ENCODE measurements at regions not wholly inside any gene's neighbourhood (a gene's known extent, or its start where the extent isn't known, plus 50 kb on each side); places are given as distances from the start of the nearest gene placed in this dataset.

DNA sequence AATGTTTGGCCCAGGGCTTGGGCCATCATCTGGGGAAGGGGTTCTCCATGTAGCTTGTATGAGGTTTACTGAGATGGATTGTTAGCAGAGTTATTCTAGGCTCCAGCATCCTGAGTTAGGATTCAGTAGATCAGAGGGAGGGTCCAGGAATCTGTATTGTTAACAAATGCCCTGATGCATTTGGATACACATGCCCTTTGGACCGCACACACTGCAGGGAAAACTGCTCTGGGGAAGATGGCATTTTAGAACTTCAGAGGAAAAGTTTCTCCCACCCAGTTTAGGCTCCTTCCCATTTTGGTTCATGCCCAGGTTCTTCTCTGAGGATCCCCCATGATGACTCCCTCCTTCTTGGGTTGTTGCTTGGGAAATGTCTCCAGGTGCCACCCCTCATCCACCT is 193.3 kb downstream of the KTN1 start:
- Histone ChIP-seq H3K27me3 (ENCODE audit: control insufficient read depth in 4 of 4, insufficient read depth in 4 of 4, low read length in 3 of 4) (no peaks in the 10 kb centered on the region), H3K27ac (ENCODE audit: low read depth in 1 of 2, low read length in 2 of 2) (no peak overlapping the region), H3K9me3 (ENCODE audit: control insufficient read depth in 4 of 4, low read length in 3 of 4) (no peaks in the 10 kb centered on the region), H3K9ac (ENCODE audit: low read depth in 1 of 2, low read length in 2 of 2) (no peak overlapping the region), H3K4me3 (ENCODE audit: low read depth in 1 of 3, low read length in 3 of 3) (no peak overlapping the region), H3K36me3 (ENCODE audit: control insufficient read depth in 4 of 4, insufficient read depth in 3 of 4, low read depth in 1 of 4, low read length in 3 of 4) (no peaks in the 10 kb centered on the region), H3K4me1 (ENCODE audit: control insufficient read depth in 4 of 4, insufficient read depth in 4 of 4, low read length in 3 of 4) (no peaks in the 10 kb centered on the region)
- TF ChIP-seq HNF4A (conservative IDR thresholded peaks at IDR 0.05) (peak in 1 of 2 donors; percentile 6), EGR1 (IDR thresholded peaks at IDR 0.05; ENCODE audit: low read depth in 2 of 2) (no peak)
- DNase-seq (ENCODE audit: low spot score): no peak
- WGBS: 54% methylated on average over 1 of the region's 1 CpG

GRCh38 chr14:55773984-55774545 is 194.1 kb downstream of the KTN1 start:
- no peaks in the 10 kb centered on the region for H3K27me3 ChIP-seq (ENCODE audit: control insufficient read depth in 4 of 4, insufficient read depth in 4 of 4, low read length in 3 of 4)
- no peaks in the 10 kb centered on the region for H3K4me1 ChIP-seq (ENCODE audit: control insufficient read depth in 4 of 4, insufficient read depth in 4 of 4, low read length in 3 of 4)
- H3K36me3 ChIP-seq (ENCODE audit: control insufficient read depth in 4 of 4, insufficient read depth in 3 of 4, low read depth in 1 of 4, low read length in 3 of 4): no peaks in the 10 kb centered on the region
- no peak overlapping the region for H3K4me3 ChIP-seq (ENCODE audit: low read depth in 1 of 3, low read length in 3 of 3)
- 48% methylated on average over 1 of the region's 1 CpG for WGBS
- no peaks in the 10 kb centered on the region for H3K9me3 ChIP-seq (ENCODE audit: control insufficient read depth in 4 of 4, low read length in 3 of 4)
- no peak for DNase-seq (ENCODE audit: low spot score)
- H3K27ac ChIP-seq (ENCODE audit: low read depth in 1 of 2, low read length in 2 of 2): no peak overlapping the region
- TF ChIP-seq HNF4A (conservative IDR thresholded peaks at IDR 0.05) (peak; percentile 41 to 48), RXRA (IDR thresholded peaks at IDR 0.05) (peak in 1 of 2 donors; percentile 31), JUND (IDR thresholded peaks at IDR 0.05) (peak in 1 of 2 donors; percentile 13), EGR1 (IDR thresholded peaks at IDR 0.05; ENCODE audit: low read depth in 2 of 2) (no peak)
- H3K9ac ChIP-seq (ENCODE audit: low read depth in 1 of 2, low read length in 2 of 2): no peak overlapping the region

DNA sequence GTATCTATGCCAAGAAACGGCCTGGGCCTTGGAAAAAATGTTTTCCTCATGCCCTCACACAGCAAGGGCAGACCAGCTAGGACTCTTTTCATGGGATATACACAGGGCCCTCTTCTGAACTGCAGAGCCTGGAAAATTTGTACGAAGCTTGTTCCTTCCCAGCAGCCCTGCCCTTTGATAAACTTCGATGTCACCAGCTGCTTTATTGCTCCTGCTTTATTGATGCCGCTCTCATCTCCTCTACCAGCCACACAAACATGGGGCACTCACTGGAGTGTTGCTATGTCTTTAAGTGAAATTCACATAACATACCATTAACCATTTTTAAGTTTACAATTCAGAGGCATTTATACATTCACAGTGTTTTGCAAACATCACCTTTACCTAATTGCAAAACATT is 197.9 kb downstream of the KTN1 start:
- Histone ChIP-seq H3K27me3 (ENCODE audit: control insufficient read depth in 4 of 4, insufficient read depth in 4 of 4, low read length in 3 of 4) (no peaks in the 10 kb centered on the region), H3K36me3 (ENCODE audit: control insufficient read depth in 4 of 4, insufficient read depth in 3 of 4, low read depth in 1 of 4, low read length in 3 of 4) (no peaks in the 10 kb centered on the region), H3K9me3 (ENCODE audit: control insufficient read depth in 4 of 4, low read length in 3 of 4) (no peaks in the 10 kb centered on the region), H3K4me3 (ENCODE audit: low read depth in 1 of 3, low read length in 3 of 3) (no peak overlapping the region), H3K4me1 (ENCODE audit: control insufficient read depth in 4 of 4, insufficient read depth in 4 of 4, low read length in 3 of 4) (no peaks in the 10 kb centered on the region), H3K9ac (ENCODE audit: low read depth in 1 of 2, low read length in 2 of 2) (no peak overlapping the region), H3K27ac (ENCODE audit: low read depth in 1 of 2, low read length in 2 of 2) (no peak overlapping the region)
- 73% methylated on average over 4 of the region's 4 CpGs for WGBS
- TF ChIP-seq TAF1 (conservative IDR thresholded peaks at IDR 0.05) (no peak), FOXA1 (IDR thresholded peaks at IDR 0.05) (no peak), EGR1 (IDR thresholded peaks at IDR 0.05; ENCODE audit: low read depth in 2 of 2) (no peak), NR2F2 (IDR thresholded peaks at IDR 0.05) (no peak), RAD21 (IDR thresholded peaks at IDR 0.05) (no peak), ATF3 (IDR thresholded peaks at IDR 0.05) (no peak), RXRA (IDR thresholded peaks at IDR 0.05) (no peak), CTCF (IDR thresholded peaks at IDR 0.05; ENCODE audit: low read depth, low read length, missing input control) (no peak), FOXA2 (IDR thresholded peaks at IDR 0.05) (no peak), HNF4A (conservative IDR thresholded peaks at IDR 0.05) (no peak), GABPA (IDR thresholded peaks at IDR 0.05 in 1 of 2, conservative IDR thresholded peaks at IDR 0.05 in 1 of 2) (no peak)
- TF ChIP-seq, protein P1, sequence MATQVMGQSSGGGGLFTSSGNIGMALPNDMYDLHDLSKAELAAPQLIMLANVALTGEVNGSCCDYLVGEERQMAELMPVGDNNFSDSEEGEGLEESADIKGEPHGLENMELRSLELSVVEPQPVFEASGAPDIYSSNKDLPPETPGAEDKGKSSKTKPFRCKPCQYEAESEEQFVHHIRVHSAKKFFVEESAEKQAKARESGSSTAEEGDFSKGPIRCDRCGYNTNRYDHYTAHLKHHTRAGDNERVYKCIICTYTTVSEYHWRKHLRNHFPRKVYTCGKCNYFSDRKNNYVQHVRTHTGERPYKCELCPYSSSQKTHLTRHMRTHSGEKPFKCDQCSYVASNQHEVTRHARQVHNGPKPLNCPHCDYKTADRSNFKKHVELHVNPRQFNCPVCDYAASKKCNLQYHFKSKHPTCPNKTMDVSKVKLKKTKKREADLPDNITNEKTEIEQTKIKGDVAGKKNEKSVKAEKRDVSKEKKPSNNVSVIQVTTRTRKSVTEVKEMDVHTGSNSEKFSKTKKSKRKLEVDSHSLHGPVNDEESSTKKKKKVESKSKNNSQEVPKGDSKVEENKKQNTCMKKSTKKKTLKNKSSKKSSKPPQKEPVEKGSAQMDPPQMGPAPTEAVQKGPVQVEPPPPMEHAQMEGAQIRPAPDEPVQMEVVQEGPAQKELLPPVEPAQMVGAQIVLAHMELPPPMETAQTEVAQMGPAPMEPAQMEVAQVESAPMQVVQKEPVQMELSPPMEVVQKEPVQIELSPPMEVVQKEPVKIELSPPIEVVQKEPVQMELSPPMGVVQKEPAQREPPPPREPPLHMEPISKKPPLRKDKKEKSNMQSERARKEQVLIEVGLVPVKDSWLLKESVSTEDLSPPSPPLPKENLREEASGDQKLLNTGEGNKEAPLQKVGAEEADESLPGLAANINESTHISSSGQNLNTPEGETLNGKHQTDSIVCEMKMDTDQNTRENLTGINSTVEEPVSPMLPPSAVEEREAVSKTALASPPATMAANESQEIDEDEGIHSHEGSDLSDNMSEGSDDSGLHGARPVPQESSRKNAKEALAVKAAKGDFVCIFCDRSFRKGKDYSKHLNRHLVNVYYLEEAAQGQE (IDR thresholded peaks at IDR 0.05): no peak
- TF ChIP-seq, protein P2, sequence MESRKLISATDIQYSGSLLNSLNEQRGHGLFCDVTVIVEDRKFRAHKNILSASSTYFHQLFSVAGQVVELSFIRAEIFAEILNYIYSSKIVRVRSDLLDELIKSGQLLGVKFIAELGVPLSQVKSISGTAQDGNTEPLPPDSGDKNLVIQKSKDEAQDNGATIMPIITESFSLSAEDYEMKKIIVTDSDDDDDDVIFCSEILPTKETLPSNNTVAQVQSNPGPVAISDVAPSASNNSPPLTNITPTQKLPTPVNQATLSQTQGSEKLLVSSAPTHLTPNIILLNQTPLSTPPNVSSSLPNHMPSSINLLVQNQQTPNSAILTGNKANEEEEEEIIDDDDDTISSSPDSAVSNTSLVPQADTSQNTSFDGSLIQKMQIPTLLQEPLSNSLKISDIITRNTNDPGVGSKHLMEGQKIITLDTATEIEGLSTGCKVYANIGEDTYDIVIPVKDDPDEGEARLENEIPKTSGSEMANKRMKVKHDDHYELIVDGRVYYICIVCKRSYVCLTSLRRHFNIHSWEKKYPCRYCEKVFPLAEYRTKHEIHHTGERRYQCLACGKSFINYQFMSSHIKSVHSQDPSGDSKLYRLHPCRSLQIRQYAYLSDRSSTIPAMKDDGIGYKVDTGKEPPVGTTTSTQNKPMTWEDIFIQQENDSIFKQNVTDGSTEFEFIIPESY (IDR thresholded peaks at IDR 0.05): no peak
- DNase-seq (ENCODE audit: low spot score): no peak

Measured in liver (tissue), 8 donors.